HG03460 (cell line): ENCODE measurements at regions not wholly inside any gene's neighbourhood (a gene's known extent, or its start where the extent isn't known, plus 50 kb on each side); places are given as distances from the start of the nearest gene placed in this dataset.

Experiments used
- ATAC-seq: cut with Tn5 transposase; IDR thresholded peaks from one replicate; pipeline ENCODE4 v1.9.1; 2021; ENCODE audit not compliant: unreplicated experiment

GRCh38 chr11:127464325-127464724 lies 463.8 kb upstream of the KIRREL3 start:
- no peak for ATAC-seq

GRCh38 chr11:127462065-127462344 lies 461.4 kb upstream of the KIRREL3 start:
- no peak for ATAC-seq

DNA sequence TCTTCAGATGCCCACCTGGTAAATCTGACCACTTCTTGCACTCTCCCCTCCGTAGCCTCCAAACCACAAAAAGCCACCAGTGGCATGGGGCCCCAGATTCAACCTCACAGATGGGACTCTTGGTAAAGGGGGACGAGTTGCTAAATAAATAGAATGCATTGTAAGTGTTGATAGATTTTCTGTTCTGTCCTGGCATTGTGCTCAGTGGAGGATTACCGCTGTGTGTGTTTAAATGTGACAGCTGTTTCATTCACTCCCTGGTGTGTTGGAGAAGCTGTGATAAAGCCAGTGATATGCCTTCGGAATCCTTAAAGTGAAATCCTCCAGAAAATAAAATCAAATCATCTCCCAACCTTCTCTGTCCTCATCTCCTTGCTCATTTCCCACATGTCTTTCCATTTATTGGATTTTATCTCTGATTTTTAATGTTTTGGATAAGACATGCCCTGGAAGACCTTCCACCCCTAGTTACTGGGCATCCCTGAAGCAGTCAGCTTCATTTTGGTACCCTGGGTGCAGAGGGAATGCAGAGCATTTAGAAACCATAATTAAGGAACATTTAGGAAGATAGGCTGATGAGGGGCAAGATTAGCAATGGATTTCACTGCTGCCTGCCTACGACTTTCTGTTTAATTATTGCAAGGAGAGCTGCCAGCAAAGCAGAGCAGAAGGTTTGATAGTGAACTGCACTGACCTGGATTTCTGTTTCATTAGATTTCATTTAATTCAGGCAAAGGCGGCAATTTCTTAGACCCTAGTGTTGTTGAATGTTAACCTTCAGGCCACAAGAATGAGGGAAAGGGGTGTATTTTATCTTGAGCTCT lies 460.9 kb upstream of the KIRREL3 start:
- no peak for ATAC-seq

DNA sequence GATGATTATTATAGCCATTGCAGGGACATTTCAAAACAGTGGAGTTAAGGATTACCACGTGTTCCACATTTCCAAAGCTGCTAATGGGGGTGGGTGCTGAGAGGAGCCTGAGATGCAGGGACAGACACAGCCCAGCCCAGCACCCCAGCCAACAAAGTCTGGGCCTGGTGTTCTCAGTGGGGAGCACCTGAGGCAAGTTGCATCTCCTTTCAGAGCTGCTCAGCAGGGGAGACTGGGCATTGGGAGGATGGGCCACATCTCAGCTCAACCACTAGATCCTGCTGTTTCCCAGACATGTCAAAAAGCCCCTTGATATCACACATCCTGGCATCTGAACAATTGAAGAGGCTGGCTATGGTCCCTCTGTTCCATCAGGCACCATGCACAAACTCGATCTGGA lies 458.0 kb upstream of the KIRREL3 start:
- no peak for ATAC-seq

GRCh38 chr11:127454856-127455255 lies 454.3 kb upstream of the KIRREL3 start:
- ATAC-seq, result no peak

DNA sequence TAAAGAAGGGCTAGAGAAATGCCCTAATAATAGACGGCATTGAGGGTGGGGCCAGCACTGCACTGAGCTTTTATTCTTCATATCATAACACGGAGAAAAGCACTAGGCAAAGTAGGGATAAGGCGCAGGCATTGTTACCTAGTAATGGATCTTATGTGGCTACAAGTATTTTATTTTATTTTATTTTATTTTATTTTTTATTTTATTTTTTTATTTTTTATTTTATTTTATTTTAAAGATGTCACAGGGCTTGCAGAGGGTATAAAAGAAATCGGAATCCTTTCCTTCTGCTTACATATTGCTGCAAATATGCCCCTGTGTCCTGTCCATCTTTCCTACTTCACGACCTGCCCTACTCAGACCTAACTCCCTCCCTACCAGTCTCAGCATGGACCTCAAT lies 452.0 kb upstream of the KIRREL3 start:
- ATAC-seq, result no peak

- no peak for ATAC-seq
Observed at GRCh38 chr11:127451861-127452260, 451.3 kb upstream of the KIRREL3 start.

- no peak for ATAC-seq
Observed at GRCh38 chr11:127448101-127448500, 447.5 kb upstream of the KIRREL3 start.

DNA sequence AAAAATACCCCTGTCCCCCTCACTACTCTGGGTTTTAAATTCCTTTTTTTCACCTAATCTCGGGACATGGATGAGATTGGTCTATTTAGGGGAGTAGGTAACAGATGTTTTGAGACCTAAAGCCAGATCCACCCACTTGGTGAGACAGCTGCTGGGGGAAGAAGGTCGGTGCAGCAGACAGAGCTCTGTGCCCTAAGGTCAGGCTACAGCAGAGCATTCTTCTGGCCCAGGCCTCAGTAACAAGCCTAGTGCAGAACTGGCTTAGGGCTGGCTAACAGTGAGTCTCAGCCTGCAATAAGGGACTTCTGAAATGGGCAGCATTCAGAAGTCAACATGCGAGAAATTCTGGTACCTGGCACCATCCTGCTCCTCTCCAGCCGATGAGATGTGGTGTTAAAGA lies 444.9 kb upstream of the KIRREL3 start:
- no peak for ATAC-seq

GRCh38 chr11:127443297-127443696 lies 442.7 kb upstream of the KIRREL3 start:
- ATAC-seq, result no peak

DNA sequence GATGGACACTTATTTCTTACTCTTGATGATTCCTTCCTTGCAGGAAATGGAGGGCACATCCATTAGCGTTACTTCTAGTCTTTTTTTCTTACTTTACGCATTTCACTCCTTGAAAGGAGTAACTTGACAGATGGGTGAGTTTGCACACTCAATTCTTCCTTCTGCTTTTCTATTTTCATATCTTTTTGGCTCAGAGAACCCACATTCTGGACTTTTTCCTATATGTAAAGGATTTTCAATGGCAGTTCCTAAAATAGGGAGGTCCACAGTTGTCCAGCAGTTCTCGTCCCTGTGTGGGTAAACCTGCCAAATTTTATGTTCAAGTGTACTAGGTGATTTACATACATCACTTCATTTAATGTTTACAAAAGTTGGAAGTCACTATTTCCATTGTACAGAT lies 440.0 kb upstream of the KIRREL3 start:
- no peak for ATAC-seq

DNA sequence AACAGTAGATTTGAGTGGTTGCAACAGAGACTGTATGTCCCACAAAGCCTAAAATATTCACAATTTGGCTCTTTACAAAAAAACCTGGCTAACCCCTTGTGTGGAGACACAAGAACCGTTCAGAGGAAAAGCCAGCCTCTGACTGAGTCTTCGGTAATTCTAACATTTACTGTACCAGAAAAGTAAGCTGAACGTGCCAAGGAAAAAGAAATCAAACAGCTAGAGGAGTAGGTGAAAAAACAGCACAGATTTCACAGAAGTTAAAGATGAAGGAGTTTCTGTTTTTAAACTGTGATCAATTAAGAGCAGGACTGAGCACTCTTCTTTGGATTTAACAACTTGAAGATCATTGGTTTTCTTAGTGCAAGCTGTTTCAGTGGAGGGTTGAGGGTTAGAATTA lies 424.7 kb upstream of the KIRREL3 start:
- ATAC-seq, result no peak

- ATAC-seq, result no peak
Observed at GRCh38 chr11:127424661-127425060, 424.1 kb upstream of the KIRREL3 start.

DNA sequence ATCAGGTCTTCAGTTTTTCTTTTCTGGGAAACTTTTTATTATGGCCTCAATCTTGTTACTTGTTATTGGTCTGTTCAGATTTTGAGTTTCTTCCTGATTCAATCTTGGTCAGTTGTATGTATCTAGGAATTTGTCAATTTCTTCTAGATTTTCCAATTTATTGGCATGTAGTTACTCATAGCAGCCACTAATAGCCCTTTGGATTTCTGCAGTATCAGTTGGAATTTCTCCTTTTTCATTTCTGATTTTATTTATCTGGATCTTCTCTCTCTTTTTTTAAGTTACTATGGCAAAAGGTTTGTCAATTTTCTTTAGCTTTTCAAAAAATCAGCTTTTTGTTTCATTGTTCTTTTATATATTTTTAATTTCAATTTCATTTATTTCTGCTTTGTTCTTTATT lies 419.6 kb upstream of the KIRREL3 start:
- ATAC-seq, result no peak

DNA sequence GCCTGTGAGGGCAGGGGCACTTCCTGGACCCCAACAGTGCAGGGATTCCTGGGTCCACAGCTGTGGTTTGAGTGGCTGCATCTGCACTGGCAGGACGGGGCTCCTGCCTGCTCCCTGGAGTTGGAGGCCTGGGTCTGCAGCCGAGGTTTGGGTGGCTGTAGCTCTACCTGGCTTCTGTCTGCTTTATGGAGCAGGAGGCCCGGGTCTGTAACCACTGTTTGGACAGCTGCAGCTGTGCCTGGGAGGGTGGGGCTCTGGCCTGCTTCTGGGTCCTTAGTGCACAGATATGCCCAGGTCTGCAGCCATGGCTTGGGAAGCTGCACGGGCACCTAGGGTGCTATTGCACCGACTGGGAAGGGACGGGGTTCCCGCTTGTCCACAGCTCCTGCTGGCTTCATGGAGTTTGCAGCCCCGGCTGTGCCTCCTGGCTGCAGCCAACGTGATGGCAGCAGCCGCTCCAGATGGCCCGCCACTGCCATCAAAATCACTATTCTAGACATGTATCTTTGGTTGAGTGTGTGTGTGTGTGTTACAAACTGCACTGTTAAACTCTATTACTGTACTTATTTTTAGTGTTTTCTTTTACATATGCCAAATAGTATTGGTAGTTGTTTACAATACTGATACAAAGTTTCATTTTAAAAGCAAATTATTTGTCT lies 412.3 kb upstream of the KIRREL3 start:
- no peak for ATAC-seq

DNA sequence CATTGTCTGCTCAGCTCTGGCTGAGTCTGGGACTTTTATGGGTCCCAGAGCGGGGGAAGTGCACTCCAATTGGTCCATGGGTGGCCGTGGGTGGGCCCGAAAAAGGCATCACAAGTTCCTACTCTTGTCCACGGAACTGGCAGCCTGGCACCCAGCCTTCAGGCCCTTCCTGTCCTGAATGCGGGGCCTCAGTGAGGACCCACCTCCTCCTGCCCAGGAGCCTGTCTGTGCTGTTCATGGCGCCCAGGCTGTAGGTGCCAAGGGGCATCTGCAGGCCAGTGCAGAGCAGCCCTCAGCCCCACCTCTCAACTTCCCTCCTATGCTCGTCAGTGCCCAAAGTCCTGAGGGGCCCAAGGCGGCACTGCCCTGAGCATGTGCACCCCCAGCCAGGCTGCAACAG lies 411.7 kb upstream of the KIRREL3 start:
- no peak for ATAC-seq

DNA sequence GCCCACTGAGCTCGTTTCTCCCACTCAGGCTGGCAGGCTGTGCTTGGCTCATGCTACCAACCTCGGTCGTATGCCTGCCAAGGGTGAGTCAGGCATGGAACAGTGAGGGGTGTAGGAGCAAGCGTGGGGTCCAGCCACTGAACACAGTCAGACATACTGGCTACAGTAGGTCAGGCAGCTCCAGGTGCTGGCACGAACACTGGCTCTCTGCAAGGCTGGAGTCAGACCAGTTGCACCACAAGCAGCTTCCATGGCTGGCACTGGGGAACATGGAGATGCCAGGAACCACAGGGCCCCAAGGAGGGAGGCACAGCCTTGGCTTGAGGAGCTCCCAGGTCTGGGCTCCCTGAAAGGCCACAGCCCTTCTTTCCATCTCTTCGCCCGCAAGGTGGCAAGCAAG lies 410.7 kb upstream of the KIRREL3 start:
- ATAC-seq, result no peak

DNA sequence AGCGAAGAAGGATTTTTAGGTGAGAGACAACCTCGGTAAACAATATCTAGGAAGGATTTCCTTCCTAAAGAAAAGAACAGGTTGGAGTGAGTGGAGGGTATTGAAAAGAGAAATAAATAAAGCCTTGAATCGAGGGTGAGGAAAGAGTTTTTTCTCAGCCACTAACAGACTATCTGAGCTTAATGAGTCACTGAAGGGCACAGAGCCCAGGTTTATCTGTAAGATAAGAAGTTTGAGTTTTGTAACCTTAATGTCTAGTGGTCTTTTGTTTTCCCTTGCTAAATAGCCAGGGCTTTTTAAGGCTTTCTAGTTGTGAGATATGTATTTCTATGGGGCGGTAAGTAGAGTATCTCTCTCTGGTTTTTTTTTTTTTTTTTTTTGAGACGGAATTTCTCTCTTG lies 394.5 kb upstream of the KIRREL3 start:
- ATAC-seq, result no peak

GRCh38 chr11:127393460-127393997 lies 393.0 kb upstream of the KIRREL3 start:
- no peak for ATAC-seq

DNA sequence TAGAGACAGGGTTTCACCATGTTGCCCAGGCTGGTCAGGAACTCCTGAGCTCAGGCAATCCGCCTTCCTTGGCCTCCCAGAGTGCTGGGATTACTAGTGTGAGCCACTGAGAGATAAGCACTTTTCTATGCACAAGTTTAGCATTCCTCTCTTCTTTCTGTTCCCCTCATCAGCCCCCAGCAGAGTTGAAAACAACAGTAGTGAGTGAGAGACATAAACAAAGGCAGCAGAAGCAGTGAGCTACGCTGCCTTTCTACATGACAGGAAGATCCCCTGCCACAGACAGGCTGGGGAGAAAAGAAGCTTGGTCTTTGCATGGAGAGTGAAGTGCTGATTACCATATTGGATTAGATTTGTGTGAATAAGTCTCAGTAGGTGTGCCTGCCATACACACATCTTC lies 392.0 kb upstream of the KIRREL3 start:
- ATAC-seq, result no peak

- no peak for ATAC-seq
Observed at GRCh38 chr11:127390465-127390864, 389.9 kb upstream of the KIRREL3 start.

DNA sequence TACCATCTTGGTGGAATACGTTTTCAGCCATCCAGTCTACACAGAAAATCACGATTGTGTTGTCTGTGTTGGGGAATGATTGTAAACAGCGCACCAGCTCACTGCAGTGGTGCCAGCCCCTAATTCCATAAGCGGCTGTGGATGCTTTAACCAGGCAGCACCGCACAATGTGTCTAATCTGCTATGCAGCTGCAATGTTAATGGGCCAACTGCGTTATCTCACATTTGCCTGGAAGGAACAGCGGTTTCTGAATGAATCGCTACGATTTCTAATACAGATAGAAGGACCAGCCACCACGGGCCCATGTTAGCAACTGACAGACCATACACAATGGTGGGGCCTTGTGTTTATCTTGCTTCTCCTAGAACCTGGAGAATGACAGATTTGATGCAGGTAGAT lies 384.5 kb upstream of the KIRREL3 start:
- ATAC-seq, result no peak

DNA sequence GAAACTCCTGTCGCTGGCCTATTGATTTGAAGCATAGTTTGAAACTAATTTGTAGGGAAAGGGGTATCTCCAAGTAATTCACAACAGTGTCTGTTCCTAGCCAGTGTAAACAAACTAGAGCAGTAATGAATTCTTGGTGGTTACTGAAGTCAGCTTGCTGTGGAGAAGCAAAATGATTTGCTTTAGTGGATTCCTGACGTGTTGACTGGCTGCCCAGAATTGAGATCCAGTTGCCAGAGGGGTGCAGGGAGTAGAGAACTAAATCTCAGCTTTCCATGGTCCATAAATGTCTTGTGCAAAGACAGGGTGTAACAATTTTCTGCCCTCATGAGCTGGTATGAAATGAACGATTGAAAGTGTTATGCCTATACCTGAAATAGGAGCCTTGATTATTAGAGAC lies 382.5 kb upstream of the KIRREL3 start:
- no peak for ATAC-seq
